ENCODE measurements at regions not wholly inside any gene's neighbourhood (a gene's known extent, or its start where the extent isn't known, plus 50 kb on each side); places are given as distances from the start of the nearest gene placed in this dataset.

GRCh38 chr18:10017043-10017442 is 103.2 kb downstream of the VAPA start:
- TF ChIP-seq CTCF (conservative IDR thresholded peaks at IDR 0.05; ENCODE audit: low read length): no peak
- TF ChIP-seq EZH2phosphoT487 (IDR thresholded peaks at IDR 0.05; ENCODE audit: borderline replicate concordance): no peak
